ENCODE measurements at regions not wholly inside any gene's neighbourhood (a gene's known extent, or its start where the extent isn't known, plus 50 kb on each side); places are given as distances from the start of the nearest gene placed in this dataset.

DNA sequence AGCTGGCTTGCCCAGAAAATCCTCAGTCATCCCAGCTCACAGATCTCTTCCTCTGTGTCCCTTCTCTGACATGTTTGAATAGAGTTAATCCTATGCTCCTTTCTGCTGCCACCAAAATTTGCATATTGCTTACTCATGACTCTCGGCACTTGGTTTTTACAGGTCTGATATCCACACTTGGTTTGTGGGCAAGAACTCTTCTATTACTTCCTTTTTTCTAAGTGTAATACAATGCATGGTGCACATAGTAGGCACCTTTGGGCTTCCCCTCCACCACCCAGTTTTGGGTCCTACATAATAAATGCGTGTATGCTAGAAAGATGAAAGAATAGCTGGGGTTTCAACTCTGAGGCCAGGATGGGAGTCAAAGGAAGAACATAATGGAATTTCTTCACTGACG, 69.7 kb upstream of the GRK3 start:
- no peaks in the 10 kb centered on the region for H3K9me2 ChIP-seq (replicated peaks; ENCODE audit: control insufficient read depth, low read length)
- H3F3A ChIP-seq (ENCODE audit: control insufficient read depth, insufficient read depth), result no peaks in the 10 kb centered on the region
- no peaks in the 10 kb centered on the region for H4K20me1 ChIP-seq (ENCODE audit: control insufficient read depth, insufficient read depth, low read depth, low read length)
- no peaks in the 10 kb centered on the region for H3K9me3 ChIP-seq (ENCODE audit: control insufficient read depth, insufficient read depth, low read length)
- no peak overlapping the region for H3K4me3 ChIP-seq (ENCODE audit: low read length)
- no peak overlapping the region for H3K4me2 ChIP-seq (ENCODE audit: low read length)
- no peaks in the 10 kb centered on the region for H3K79me2 ChIP-seq (ENCODE audit: control insufficient read depth, low read length)
- peaks cover 6% of the 10 kb centered on the region; the same call in 1 of the 2 replicates for H3K4me1 ChIP-seq (ENCODE audit: control insufficient read depth, low read length)
- H3K36me3 ChIP-seq (ENCODE audit: control insufficient read depth, low read length), result no peaks in the 10 kb centered on the region
- no peak for TF ChIP-seq EZH2phosphoT487 (IDR thresholded peaks at IDR 0.05; ENCODE audit: borderline replicate concordance, low read length)
- TF ChIP-seq, protein P1, sequence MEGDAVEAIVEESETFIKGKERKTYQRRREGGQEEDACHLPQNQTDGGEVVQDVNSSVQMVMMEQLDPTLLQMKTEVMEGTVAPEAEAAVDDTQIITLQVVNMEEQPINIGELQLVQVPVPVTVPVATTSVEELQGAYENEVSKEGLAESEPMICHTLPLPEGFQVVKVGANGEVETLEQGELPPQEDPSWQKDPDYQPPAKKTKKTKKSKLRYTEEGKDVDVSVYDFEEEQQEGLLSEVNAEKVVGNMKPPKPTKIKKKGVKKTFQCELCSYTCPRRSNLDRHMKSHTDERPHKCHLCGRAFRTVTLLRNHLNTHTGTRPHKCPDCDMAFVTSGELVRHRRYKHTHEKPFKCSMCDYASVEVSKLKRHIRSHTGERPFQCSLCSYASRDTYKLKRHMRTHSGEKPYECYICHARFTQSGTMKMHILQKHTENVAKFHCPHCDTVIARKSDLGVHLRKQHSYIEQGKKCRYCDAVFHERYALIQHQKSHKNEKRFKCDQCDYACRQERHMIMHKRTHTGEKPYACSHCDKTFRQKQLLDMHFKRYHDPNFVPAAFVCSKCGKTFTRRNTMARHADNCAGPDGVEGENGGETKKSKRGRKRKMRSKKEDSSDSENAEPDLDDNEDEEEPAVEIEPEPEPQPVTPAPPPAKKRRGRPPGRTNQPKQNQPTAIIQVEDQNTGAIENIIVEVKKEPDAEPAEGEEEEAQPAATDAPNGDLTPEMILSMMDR (IDR thresholded peaks at IDR 0.05; ENCODE audit: low read depth, low read length, poor library complexity, severe bottlenecking), result no peak
- H3K27me3 ChIP-seq (ENCODE audit: control insufficient read depth, low read length), result no peaks in the 10 kb centered on the region
- H3K27ac ChIP-seq (ENCODE audit: low read depth, low read length), result no peak overlapping the region

DNA sequence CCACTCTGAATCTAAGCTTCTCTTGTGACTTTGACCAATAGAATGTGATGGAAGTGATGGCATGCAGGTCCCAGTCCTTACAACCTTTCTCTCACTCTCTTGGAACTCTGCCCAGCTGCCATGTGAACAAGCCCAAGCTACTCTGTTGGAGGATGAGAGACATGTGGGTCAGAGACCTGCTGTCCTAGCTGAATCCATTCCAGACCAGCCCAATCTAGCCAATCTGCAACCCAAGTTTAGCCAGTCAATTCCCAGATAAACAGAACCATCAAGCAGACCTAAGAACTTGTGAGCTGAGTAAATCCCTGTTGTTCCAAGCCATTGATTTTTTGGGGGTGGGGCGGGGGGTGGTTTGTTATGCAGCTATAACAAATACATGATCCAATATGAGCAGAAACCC, 69.2 kb upstream of the GRK3 start:
- Histone ChIP-seq H3K79me2 (ENCODE audit: control insufficient read depth, low read length) (no peaks in the 10 kb centered on the region), H3K9me3 (ENCODE audit: control insufficient read depth, insufficient read depth, low read length) (no peaks in the 10 kb centered on the region), H3K4me3 (ENCODE audit: low read length) (no peak overlapping the region), H3K4me2 (ENCODE audit: low read length) (no peak overlapping the region), H3K27ac (ENCODE audit: low read depth, low read length) (no peak overlapping the region), H4K20me1 (ENCODE audit: control insufficient read depth, insufficient read depth, low read depth, low read length) (no peaks in the 10 kb centered on the region), H3K36me3 (ENCODE audit: control insufficient read depth, low read length) (no peaks in the 10 kb centered on the region), H3K4me1 (ENCODE audit: control insufficient read depth, low read length) (peaks cover 6% of the 10 kb centered on the region; the same call in 1 of the 2 replicates), H3F3A (ENCODE audit: control insufficient read depth, insufficient read depth) (no peaks in the 10 kb centered on the region), H3K27me3 (ENCODE audit: control insufficient read depth, low read length) (no peaks in the 10 kb centered on the region), H3K9me2 (replicated peaks; ENCODE audit: control insufficient read depth, low read length) (no peaks in the 10 kb centered on the region)
- no peak for TF ChIP-seq EZH2phosphoT487 (IDR thresholded peaks at IDR 0.05; ENCODE audit: borderline replicate concordance, low read length)
- TF ChIP-seq, protein P1 (IDR thresholded peaks at IDR 0.05; ENCODE audit: low read depth, low read length, poor library complexity, severe bottlenecking), result no peak

- H3K27me3 ChIP-seq (ENCODE audit: control insufficient read depth, low read length), result no peaks in the 10 kb centered on the region
Measured at GRCh38 chr22:25496396-25497064, 67.9 kb upstream of the GRK3 start.

More at GRCh38 chr22:25496396-25497064, 67.9 kb upstream of the GRK3 start:
- Histone ChIP-seq H3K27ac (ENCODE audit: low read depth, low read length) (no peak overlapping the region), H4K20me1 (ENCODE audit: control insufficient read depth, insufficient read depth, low read depth, low read length) (no peaks in the 10 kb centered on the region), H3K9me3 (ENCODE audit: control insufficient read depth, insufficient read depth, low read length) (no peaks in the 10 kb centered on the region), H3K4me2 (ENCODE audit: low read length) (no peak overlapping the region), H3F3A (ENCODE audit: control insufficient read depth, insufficient read depth) (no peaks in the 10 kb centered on the region), H3K36me3 (ENCODE audit: control insufficient read depth, low read length) (no peaks in the 10 kb centered on the region), H3K4me1 (ENCODE audit: control insufficient read depth, low read length) (peaks cover 6% of the 10 kb centered on the region; the same call in 1 of the 2 replicates), H3K9me2 (replicated peaks; ENCODE audit: control insufficient read depth, low read length) (no peaks in the 10 kb centered on the region), H3K79me2 (ENCODE audit: control insufficient read depth, low read length) (no peaks in the 10 kb centered on the region), H3K4me3 (ENCODE audit: low read length) (no peak overlapping the region)
- TF ChIP-seq EZH2phosphoT487 (IDR thresholded peaks at IDR 0.05; ENCODE audit: borderline replicate concordance, low read length), result no peak
- TF ChIP-seq, protein P1 (IDR thresholded peaks at IDR 0.05; ENCODE audit: low read depth, low read length, poor library complexity, severe bottlenecking), result no peak
